AG20443 (cell line): ENCODE measurements at regions not wholly inside any gene's neighbourhood (a gene's known extent, or its start where the extent isn't known, plus 50 kb on each side); places are given as distances from the start of the nearest gene placed in this dataset.

Experiments
- DNase-seq: peaks from one replicate; pipeline ENCODE4 v3.0.0; 2012; ENCODE audit warnings: low spot score, mixed read lengths

- no peak for DNase-seq
These were observed 405.4 kb downstream of the ZSWIM6 start for GRCh38 chr5:61737301-61737963.

DNA sequence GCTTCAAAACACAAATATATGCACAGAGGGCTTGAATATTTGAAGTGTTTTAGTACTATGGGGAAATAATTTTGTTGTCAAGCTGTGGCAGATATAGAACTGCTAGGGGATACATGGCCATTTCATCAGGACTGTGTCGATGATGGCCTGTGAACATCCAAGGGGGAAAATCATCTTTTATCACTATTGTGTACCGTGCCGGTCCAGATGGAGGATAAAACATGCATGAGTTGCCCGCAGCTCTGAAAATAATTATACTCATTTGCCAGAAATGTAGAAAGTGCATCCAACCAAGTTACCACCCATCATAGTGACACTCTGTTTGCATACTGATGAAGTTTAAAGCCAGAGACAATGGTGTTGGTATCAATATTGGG, 405.9 kb downstream of the ZSWIM6 start:
- no peak for DNase-seq

- DNase-seq = no peak
These were observed 406.4 kb downstream of the ZSWIM6 start for GRCh38 chr5:61738446-61738845.

GRCh38 chr5:61744690-61745619, 412.9 kb downstream of the ZSWIM6 start:
- no peak for DNase-seq

DNA sequence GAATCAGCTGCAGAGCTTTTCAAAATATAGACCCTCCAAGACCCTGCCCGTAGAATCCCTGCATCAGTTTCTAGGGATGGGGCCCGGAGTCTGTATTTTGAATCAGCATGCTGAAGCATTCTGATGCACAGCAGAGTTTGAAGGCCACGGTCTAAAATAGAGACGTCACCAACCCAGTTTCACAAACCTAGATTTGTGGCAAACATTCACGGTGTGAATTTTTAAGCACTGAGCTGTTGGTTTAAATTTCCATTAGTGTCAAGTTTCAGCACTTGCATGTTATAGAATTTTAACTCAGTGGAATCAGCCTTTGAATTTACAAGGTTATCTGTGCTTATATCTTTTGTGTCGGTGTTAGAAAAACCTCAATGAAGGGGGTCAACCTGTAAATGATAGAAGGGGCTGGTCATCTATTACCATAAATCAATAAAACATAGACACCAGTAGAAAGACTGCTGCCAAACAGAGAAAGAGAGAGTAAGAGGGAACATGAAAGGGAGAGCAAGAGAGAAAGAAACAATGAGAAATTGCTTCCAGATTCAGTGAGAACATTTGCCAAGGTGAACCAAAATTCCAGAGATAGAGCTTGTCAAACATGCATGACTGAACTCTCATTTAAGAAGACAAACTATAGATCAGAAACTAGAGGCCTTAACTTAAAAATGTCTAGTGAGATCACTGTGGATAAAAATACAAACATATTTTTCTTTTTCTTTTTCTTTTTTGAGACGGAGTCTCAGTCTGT, 414.9 kb downstream of the ZSWIM6 start:
- no peak for DNase-seq

- DNase-seq = no peak
These were observed 416.1 kb downstream of the ZSWIM6 start for GRCh38 chr5:61748121-61748520.

DNA sequence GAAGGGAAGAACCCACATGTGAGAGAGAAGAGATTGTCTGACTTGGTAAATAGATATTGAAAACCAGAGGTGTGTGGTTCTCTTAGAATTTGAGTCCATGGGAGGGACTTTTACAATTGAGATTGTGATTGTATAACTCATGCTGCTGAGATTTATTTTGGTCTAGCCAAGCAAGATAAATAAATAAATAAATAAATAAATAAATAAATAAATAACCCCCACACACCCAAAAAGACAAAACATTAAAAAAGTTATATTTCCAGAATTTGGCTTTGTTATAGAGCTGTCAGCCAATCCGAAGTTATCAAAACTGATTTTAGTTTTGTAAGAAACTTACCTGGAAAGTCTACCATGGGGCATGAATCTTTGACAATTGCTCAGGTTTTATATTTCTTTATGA, 416.6 kb downstream of the ZSWIM6 start:
- DNase-seq = no peak

DNA sequence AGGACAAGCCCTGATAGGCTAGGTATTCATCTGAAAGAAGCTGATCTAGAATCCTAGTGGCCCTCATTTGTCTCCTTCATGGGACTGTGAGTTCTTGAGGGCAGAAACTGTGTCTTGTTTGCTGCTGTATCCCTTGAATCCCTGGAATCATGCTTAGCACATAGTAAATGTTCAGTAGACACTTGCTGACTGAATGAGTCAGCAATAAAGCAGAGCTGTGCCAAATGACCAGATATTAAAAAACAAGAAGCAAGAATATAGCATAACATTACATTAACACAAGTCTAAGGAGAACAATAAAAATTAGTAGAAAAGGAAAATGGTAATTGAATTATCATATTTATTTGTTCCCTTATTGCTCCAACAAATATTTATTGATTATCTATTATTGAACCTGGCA, 420.5 kb downstream of the ZSWIM6 start:
- DNase-seq = no peak

DNA sequence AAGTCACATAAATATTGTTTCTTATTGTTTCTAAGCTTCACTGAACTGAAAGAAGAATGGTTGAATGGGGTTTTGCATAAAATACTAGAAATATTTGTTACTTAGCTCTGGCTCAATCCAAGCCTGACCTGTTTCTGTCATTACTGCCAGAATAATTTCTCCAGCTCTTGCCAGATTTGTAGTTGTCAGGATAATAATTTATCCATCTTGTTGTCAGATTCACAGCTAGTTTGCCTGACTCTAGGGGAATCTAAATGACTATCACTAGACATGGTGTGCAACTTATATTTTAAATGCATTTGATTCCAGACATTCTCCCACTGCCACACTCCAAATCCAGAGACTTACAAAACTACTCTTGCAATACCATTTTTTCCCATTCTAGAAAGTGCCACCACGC, 422.7 kb downstream of the ZSWIM6 start:
- DNase-seq = no peak

DNA sequence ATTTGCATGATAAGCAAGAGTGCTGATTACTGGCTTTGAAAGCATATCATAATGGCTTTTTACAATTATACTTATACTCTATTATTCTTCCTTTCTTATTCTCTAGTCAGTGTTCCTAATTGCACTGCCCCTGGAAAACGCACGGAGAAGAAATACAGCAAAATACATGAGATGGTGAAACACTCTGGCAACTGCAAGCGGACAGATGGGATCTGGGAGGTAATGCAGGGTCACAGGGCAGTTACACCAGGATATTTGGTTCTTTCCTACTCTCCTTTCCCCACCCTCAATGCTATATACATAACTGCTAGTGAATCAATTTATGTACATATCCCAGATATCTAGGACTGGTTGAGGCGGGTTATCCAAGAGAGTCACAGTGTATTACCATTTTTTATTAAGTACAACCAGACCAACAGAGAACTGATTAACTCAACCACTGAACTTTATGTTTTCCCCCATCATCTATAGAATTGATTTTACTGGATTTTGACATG, 423.7 kb downstream of the ZSWIM6 start:
- no peak for DNase-seq

DNA sequence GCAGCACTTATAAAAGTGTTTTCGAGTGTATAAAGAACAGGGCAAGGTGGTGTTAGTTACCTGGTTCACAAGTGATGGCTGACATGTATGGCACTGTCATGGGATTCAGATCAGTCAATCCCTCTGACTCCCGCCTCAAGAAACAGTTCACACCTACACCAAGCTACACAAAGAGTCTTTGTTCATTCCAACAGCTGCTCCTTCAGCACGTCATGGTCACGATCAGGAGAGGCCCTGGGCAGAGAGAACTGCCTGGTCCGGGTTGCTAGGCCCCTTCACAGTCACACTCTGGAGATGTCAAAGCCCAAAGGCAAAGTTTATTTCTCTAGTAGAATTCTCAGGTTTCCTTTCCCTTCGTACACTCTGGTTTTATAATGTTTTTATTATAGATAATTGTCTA, 426.7 kb downstream of the ZSWIM6 start:
- no peak for DNase-seq

DNA sequence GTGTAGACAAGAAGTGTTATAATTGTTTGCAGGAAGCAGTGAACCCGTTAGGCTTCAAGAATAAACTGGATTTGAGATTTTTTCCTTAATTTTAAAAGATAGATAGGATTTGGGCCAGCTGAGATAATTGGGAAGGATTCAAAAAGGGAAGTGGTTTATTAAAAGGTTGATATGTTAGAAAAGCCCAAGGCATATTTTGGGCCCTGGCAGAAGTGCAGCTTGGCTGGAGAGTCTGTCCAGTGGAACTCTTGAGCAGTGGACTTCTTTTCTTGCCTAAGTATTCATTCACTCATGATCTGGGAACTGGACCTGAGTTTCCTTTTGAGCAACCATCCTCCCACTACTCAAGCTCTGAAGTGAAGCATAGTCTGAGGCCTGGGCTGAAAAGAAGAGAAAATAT, 433.4 kb downstream of the ZSWIM6 start:
- DNase-seq = no peak

- DNase-seq = no peak
These were observed 434.1 kb downstream of the ZSWIM6 start for GRCh38 chr5:61766141-61766540.

DNA sequence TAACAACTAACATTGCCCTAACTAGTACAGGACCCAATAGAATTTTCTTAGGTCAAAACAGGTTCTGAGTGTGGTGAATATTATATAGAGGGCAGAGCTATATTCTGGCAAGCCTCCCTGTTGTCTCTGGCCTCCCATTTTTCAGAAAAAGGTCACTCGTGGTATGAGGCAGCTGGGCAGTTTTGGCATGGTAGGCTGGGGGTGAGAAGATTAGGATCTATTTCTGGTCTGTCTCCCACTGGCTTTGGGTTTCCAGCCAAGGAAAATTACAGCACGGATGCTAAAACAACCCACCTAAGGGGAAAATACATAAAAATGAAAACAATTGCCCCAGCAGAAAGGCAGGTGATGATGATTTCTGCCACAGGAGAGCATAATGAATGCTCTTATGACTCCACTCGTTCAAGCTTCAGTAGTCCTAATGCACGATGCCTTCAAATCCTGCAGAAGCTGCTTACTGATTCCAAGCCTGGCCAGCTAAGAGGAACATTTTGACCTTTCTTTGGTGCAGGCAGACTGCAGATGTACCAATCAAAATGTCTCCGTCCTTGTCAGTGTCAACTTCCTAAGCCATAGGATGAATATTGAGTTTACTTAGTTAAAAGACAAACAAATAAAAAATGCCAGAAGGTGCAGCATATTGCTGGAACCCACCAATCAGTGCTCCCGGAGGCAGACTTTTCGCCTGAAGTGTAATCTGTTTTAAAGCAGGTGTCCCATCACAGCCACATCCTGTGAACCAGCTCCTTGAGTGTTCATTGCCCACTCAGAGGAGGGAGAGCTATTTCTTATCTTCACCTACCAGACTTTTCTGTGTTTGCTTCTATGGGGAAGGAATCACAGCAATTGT, 435.4 kb downstream of the ZSWIM6 start:
- no peak for DNase-seq

DNA sequence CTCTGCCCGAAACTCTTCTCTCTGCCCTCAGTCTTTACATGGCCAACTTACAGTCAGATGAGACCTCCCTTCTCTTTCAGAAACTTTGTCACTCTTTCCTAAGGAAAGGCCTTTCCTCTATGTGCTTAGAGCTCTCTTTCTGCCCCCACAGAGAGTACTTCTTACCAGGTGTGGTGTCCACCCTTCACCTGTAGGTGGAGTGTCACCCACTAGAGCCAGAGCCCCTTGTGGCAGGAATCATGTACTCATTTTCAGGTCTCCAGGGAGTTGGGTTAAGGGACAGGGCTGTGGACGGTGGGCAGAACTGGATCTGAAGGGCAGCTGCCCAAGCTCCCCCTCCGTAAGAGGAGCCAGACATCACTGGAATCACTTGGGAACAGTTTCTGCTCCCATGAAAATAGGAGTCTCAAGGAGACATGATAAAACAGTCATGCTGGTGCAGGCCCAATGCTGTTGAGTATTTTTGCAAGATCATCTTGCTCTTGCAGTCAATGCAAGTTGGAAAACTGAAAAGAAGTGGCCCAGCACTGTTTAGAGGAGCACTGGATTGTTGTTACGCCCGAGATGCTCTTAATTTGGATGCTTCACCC, 436.7 kb downstream of the ZSWIM6 start:
- DNase-seq = no peak

DNA sequence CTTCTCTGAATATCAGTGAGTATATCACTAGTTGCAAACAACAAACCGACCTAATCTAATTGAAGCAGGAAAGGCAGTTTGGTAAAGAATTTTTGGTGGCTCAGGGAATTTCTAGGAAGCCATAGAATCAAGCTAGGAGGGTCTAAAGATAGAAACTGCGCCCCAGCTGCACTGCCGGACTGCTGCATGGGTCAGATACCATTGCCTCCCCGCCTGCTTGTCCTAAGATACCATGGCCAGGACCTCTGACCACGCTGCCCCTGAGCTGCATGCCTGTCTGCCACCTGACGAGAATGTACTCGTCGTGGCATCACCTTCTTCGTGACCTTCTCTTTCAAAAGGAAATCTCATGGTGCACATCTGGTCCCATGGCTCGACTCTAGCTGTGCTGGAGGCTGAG, 439.0 kb downstream of the ZSWIM6 start:
- DNase-seq = no peak

- DNase-seq = no peak
These were observed 439.8 kb downstream of the ZSWIM6 start for GRCh38 chr5:61771808-61772207.

- no peak for DNase-seq
These were observed 443.8 kb downstream of the ZSWIM6 start for GRCh38 chr5:61775901-61776300.

DNA sequence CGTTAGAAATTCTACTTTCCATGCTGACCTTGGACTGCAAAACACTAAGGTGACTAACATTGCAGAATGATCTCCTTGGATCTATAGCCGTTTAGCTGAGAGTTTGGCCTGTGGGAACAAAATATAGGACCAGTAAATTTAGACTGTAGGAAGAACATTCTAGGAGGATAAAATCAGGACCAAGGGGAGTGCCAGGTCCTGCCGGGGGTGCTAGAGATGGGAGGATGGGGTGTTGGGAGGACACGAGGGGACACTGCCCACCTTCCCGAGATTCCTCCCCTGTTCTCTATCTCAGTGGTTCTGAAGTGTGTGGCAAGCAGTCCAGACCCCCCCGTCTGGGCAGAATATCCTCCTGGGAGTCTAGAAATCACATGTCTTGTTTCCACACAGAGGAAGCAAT, 445.2 kb downstream of the ZSWIM6 start:
- DNase-seq = no peak

GRCh38 chr5:61779743-61780142, 447.7 kb downstream of the ZSWIM6 start:
- DNase-seq = no peak

- no peak for DNase-seq
These were observed 451.4 kb downstream of the ZSWIM6 start for GRCh38 chr5:61783481-61783880.
